Activated naive CD8-positive, alpha-beta T cell treated with anti-CD3 and anti-CD28 coated beads, Interleukin-2, amount 50 U/mL, for 24 hours (primary cell): ENCODE measurements at regions not wholly inside any gene's neighbourhood (a gene's known extent, or its start where the extent isn't known, plus 50 kb on each side); places are given as distances from the start of the nearest gene placed in this dataset.

Experiments
- ATAC-seq: fragments of 150-1000 bp; cut with Tn5 transposase; one replicate; pipeline ENCODE4 v1.10.0; 2021
- DNase-seq: peaks from one replicate; pipeline ENCODE4 v3.0.0; 2021
- H3K27ac Mint-ChIP-seq: one replicate; pipeline ENCODE4 v1.8.0; 2021; ENCODE audit warnings: mild to moderate bottlenecking, mixed read lengths
- H3K27me3 Mint-ChIP-seq: one replicate; pipeline ENCODE4 v1.8.0; 2021; ENCODE audit warnings: mixed read lengths
- H3K36me3 Mint-ChIP-seq: one replicate; pipeline ENCODE4 v1.8.0; 2021; ENCODE audit warnings: low read depth, mixed read lengths
- H3K4me1 Mint-ChIP-seq: one replicate; pipeline ENCODE4 v1.8.0; 2021; ENCODE audit warnings: mixed read lengths
- H3K4me3 Mint-ChIP-seq: one replicate; pipeline ENCODE4 v1.8.0; 2021; ENCODE audit warnings: mild to moderate bottlenecking, moderate library complexity, mixed read lengths
- H3K9me3 Mint-ChIP-seq: one replicate; pipeline ENCODE4 v1.8.0; 2021; ENCODE audit warnings: mixed read lengths

GRCh38 chr20:39825950-39826349, 863.1 kb downstream of the MAFB start:
- Mint-ChIP-seq H3K4me3 (no peak overlapping the region), H3K27ac (no peak overlapping the region), H3K4me1 (no peaks in the 10 kb centered on the region), H3K9me3 (no peaks in the 10 kb centered on the region), H3K36me3 (no peaks in the 10 kb centered on the region), H3K27me3 (peaks cover 5% of the 10 kb centered on the region)
- DNase-seq, result no peak
- ATAC-seq, result no peak

GRCh38 chr20:39825524-39825923, 863.4 kb downstream of the DHX35 start:
- Mint-ChIP-seq H3K27me3 (peaks cover 5% of the 10 kb centered on the region), H3K4me1 (no peaks in the 10 kb centered on the region), H3K27ac (no peak overlapping the region), H3K4me3 (no peak overlapping the region), H3K9me3 (no peaks in the 10 kb centered on the region), H3K36me3 (no peaks in the 10 kb centered on the region)
- DNase-seq, result no peak
- no peak for ATAC-seq

- H3K4me3 Mint-ChIP-seq, result no peak overlapping the region
- no peaks in the 10 kb centered on the region for H3K36me3 Mint-ChIP-seq
- H3K4me1 Mint-ChIP-seq, result no peaks in the 10 kb centered on the region
- no peak overlapping the region for H3K27ac Mint-ChIP-seq
- DNase-seq, result no peak
- no peaks in the 10 kb centered on the region for H3K9me3 Mint-ChIP-seq
- no peak for ATAC-seq
- H3K27me3 Mint-ChIP-seq, result no peaks in the 10 kb centered on the region
These were observed 861.1 kb downstream of the DHX35 start for GRCh38 chr20:39823224-39823623.

GRCh38 chr20:39822667-39823066, 860.5 kb downstream of the DHX35 start:
- Mint-ChIP-seq H3K36me3 (no peaks in the 10 kb centered on the region), H3K9me3 (no peaks in the 10 kb centered on the region), H3K27ac (no peak overlapping the region), H3K4me3 (no peak overlapping the region), H3K4me1 (no peaks in the 10 kb centered on the region), H3K27me3 (no peaks in the 10 kb centered on the region)
- no peak for ATAC-seq
- no peak for DNase-seq

- no peak for ATAC-seq
- H3K27ac Mint-ChIP-seq, result no peak overlapping the region
- H3K27me3 Mint-ChIP-seq, result no peaks in the 10 kb centered on the region
- no peak for DNase-seq
- no peaks in the 10 kb centered on the region for H3K36me3 Mint-ChIP-seq
- H3K9me3 Mint-ChIP-seq, result no peaks in the 10 kb centered on the region
- no peaks in the 10 kb centered on the region for H3K4me1 Mint-ChIP-seq
- no peak overlapping the region for H3K4me3 Mint-ChIP-seq
These were observed 851.2 kb downstream of the DHX35 start for GRCh38 chr20:39813190-39813829.

GRCh38 chr20:39812116-39812515, 850.0 kb downstream of the DHX35 start:
- Mint-ChIP-seq H3K4me3 (no peak overlapping the region), H3K4me1 (no peaks in the 10 kb centered on the region), H3K27ac (no peak overlapping the region), H3K9me3 (no peaks in the 10 kb centered on the region), H3K36me3 (no peaks in the 10 kb centered on the region), H3K27me3 (no peaks in the 10 kb centered on the region)
- DNase-seq (no peak), ATAC-seq (no peak)

GRCh38 chr20:39810309-39810708, 848.2 kb downstream of the DHX35 start:
- Mint-ChIP-seq H3K4me3 (no peak overlapping the region), H3K36me3 (no peaks in the 10 kb centered on the region), H3K9me3 (no peaks in the 10 kb centered on the region), H3K27ac (no peak overlapping the region), H3K4me1 (no peaks in the 10 kb centered on the region), H3K27me3 (no peaks in the 10 kb centered on the region)
- no peak for DNase-seq
- ATAC-seq, result no peak

GRCh38 chr20:39808613-39809012, 846.5 kb downstream of the DHX35 start:
- ATAC-seq (no peak), DNase-seq (no peak)
- Mint-ChIP-seq H3K4me1 (no peaks in the 10 kb centered on the region), H3K36me3 (no peaks in the 10 kb centered on the region), H3K27me3 (no peaks in the 10 kb centered on the region), H3K27ac (no peak overlapping the region), H3K4me3 (no peak overlapping the region), H3K9me3 (no peaks in the 10 kb centered on the region)

GRCh38 chr20:39800548-39800947, 838.4 kb downstream of the DHX35 start:
- no peaks in the 10 kb centered on the region for H3K4me1 Mint-ChIP-seq
- no peak for DNase-seq
- no peak for ATAC-seq

GRCh38 chr20:39800111-39800510, 838.0 kb downstream of the DHX35 start:
- Mint-ChIP-seq H3K4me1 (no peaks in the 10 kb centered on the region), H3K27me3 (no peaks in the 10 kb centered on the region)
- ATAC-seq, result no peak

More at GRCh38 chr20:39800548-39800947, 838.4 kb downstream of the DHX35 start:
- no peak overlapping the region for H3K27ac Mint-ChIP-seq
- H3K27me3 Mint-ChIP-seq, result no peaks in the 10 kb centered on the region
- no peak overlapping the region for H3K4me3 Mint-ChIP-seq
- H3K9me3 Mint-ChIP-seq, result no peaks in the 10 kb centered on the region
- no peaks in the 10 kb centered on the region for H3K36me3 Mint-ChIP-seq

GRCh38 chr20:39799366-39799965, 837.3 kb downstream of the DHX35 start:
- DNase-seq (no peak), ATAC-seq (no peak)
- Mint-ChIP-seq H3K4me3 (no peak overlapping the region), H3K4me1 (no peaks in the 10 kb centered on the region), H3K27ac (no peak overlapping the region), H3K27me3 (no peaks in the 10 kb centered on the region), H3K36me3 (no peaks in the 10 kb centered on the region), H3K9me3 (no peaks in the 10 kb centered on the region)

More at GRCh38 chr20:39800111-39800510, 838.0 kb downstream of the DHX35 start:
- Mint-ChIP-seq H3K9me3 (no peaks in the 10 kb centered on the region), H3K27ac (no peak overlapping the region), H3K36me3 (no peaks in the 10 kb centered on the region), H3K4me3 (no peak overlapping the region)
- no peak for DNase-seq

- no peaks in the 10 kb centered on the region for H3K9me3 Mint-ChIP-seq
- H3K27me3 Mint-ChIP-seq, result no peaks in the 10 kb centered on the region
- H3K4me3 Mint-ChIP-seq, result no peak overlapping the region
- H3K4me1 Mint-ChIP-seq, result no peaks in the 10 kb centered on the region
- DNase-seq (no peak), ATAC-seq (no peak)
- H3K27ac Mint-ChIP-seq, result no peak overlapping the region
- no peaks in the 10 kb centered on the region for H3K36me3 Mint-ChIP-seq
These were observed 833.5 kb downstream of the DHX35 start for GRCh38 chr20:39795401-39796272.

- H3K27me3 Mint-ChIP-seq, result no peaks in the 10 kb centered on the region
- DNase-seq (no peak), ATAC-seq (no peak)
- no peaks in the 10 kb centered on the region for H3K36me3 Mint-ChIP-seq
- no peaks in the 10 kb centered on the region for H3K9me3 Mint-ChIP-seq
- H3K4me3 Mint-ChIP-seq, result no peak overlapping the region
- no peaks in the 10 kb centered on the region for H3K4me1 Mint-ChIP-seq
- no peak overlapping the region for H3K27ac Mint-ChIP-seq
These were observed 830.2 kb downstream of the DHX35 start for GRCh38 chr20:39792334-39792733.

- H3K36me3 Mint-ChIP-seq, result no peaks in the 10 kb centered on the region
- no peak overlapping the region for H3K27ac Mint-ChIP-seq
- H3K4me1 Mint-ChIP-seq, result no peaks in the 10 kb centered on the region
- no peak overlapping the region for H3K4me3 Mint-ChIP-seq
- no peaks in the 10 kb centered on the region for H3K27me3 Mint-ChIP-seq
- ATAC-seq, result no peak
- peaks cover 3% of the 10 kb centered on the region for H3K9me3 Mint-ChIP-seq
- DNase-seq, result no peak
These were observed 827.3 kb downstream of the DHX35 start for GRCh38 chr20:39789411-39789810.
